NCI-H1092 treated with DMSO at 0.1 percent for 48 hours (cell line): ENCODE measurements at regions not wholly inside any gene's neighbourhood (a gene's known extent, or its start where the extent isn't known, plus 50 kb on each side); places are given as distances from the start of the nearest gene placed in this dataset.

Experiments
- DNase-seq: peaks from one replicate; lab custom pipeline; 2025; lab: John Stamatoyannopoulos, UW

GRCh38 chr13:40252241-40252640 lies 414.2 kb downstream of the FOXO1 start:
- DNase-seq = no peak

GRCh38 chr13:40252676-40253075 lies 413.8 kb downstream of the FOXO1 start:
- no peak for DNase-seq

GRCh38 chr13:40254394-40254793 lies 412.0 kb downstream of the FOXO1 start:
- DNase-seq = no peak

- no peak for DNase-seq
These were observed 410.9 kb downstream of the FOXO1 start for GRCh38 chr13:40255551-40255950.

GRCh38 chr13:40259899-40260298 lies 406.5 kb downstream of the FOXO1 start:
- no peak for DNase-seq

GRCh38 chr13:40261336-40261735 lies 405.1 kb downstream of the FOXO1 start:
- no peak for DNase-seq

- DNase-seq = no peak
These were observed 404.5 kb downstream of the FOXO1 start for GRCh38 chr13:40261947-40262346.

- no peak for DNase-seq
These were observed 397.4 kb downstream of the FOXO1 start for GRCh38 chr13:40269086-40269485.

GRCh38 chr13:40270726-40271125 lies 395.7 kb downstream of the FOXO1 start:
- DNase-seq = no peak

GRCh38 chr13:40271271-40271885 lies 395.1 kb downstream of the FOXO1 start:
- no peak for DNase-seq

- no peak for DNase-seq
These were observed 394.3 kb downstream of the FOXO1 start for GRCh38 chr13:40271931-40272775.

GRCh38 chr13:40272776-40273139 lies 393.7 kb downstream of the FOXO1 start:
- no peak for DNase-seq

- DNase-seq = no peak
These were observed 393.0 kb downstream of the FOXO1 start for GRCh38 chr13:40273253-40274025.

GRCh38 chr13:40274103-40274502 lies 392.3 kb downstream of the FOXO1 start:
- DNase-seq = no peak

GRCh38 chr13:40275155-40275554 lies 391.3 kb downstream of the FOXO1 start:
- no peak for DNase-seq

GRCh38 chr13:40275636-40276035 lies 390.8 kb downstream of the FOXO1 start:
- DNase-seq = no peak

- DNase-seq = no peak
These were observed 382.8 kb downstream of the FOXO1 start for GRCh38 chr13:40283666-40284065.

GRCh38 chr13:40285634-40286033 lies 380.8 kb downstream of the FOXO1 start:
- DNase-seq = no peak

- DNase-seq = no peak
These were observed 379.0 kb downstream of the FOXO1 start for GRCh38 chr13:40287428-40287827.

GRCh38 chr13:40288259-40288658 lies 378.2 kb downstream of the FOXO1 start:
- no peak for DNase-seq

GRCh38 chr13:40290758-40291157 lies 375.7 kb downstream of the FOXO1 start:
- no peak for DNase-seq

GRCh38 chr13:40292108-40292507 lies 374.3 kb downstream of the FOXO1 start:
- no peak for DNase-seq

GRCh38 chr13:40292536-40292935 lies 373.9 kb downstream of the FOXO1 start:
- DNase-seq = no peak
